Kidney (tissue), 13 donors: ENCODE measurements at regions not wholly inside any gene's neighbourhood (a gene's known extent, or its start where the extent isn't known, plus 50 kb on each side); places are given as distances from the start of the nearest gene placed in this dataset.

ENCODE experiments used
- DNase-seq, 5 donors: peaks; one replicate each; pipeline ENCODE4 v3.0.0-alpha.2; 2013 to 2020
- FAIRE-seq: peaks from 2 replicates; lab custom pipeline; 2012; peaks lifted over from hg19 to GRCh38; lab: Jason Lieb, UNC
- H3K27ac ChIP-seq, 2 donors: one replicate each; pipeline ENCODE4 v1.7.0; 2013; ENCODE audit warnings: low read depth in 2 of 2, low read length in 2 of 2, inconsistent platforms in 1 of 2
- H3K27me3 ChIP-seq: one replicate; pipeline ENCODE4 v1.7.1; 2013; ENCODE audit warnings: low read length, inconsistent platforms; ENCODE audit not compliant: control insufficient read depth, insufficient read depth
- H3K36me3 ChIP-seq, 3 donors: one replicate each; pipeline versions ENCODE4 v1.7.0 to v1.7.1; 2013; ENCODE audit warnings: low read length in 3 of 3, control low read depth in 1 of 3, inconsistent platforms in 1 of 3; ENCODE audit not compliant: insufficient read depth in 3 of 3, control insufficient read depth in 2 of 3
- H3K4me1 ChIP-seq, 3 donors: one replicate each; pipeline versions ENCODE4 v1.7.0 to v1.7.1; 2013; ENCODE audit warnings: low read length in 3 of 3, inconsistent platforms in 1 of 3, low read depth in 1 of 3; ENCODE audit not compliant: control insufficient read depth in 2 of 3, insufficient read depth in 2 of 3
- H3K4me3 ChIP-seq, 3 donors: one replicate each; pipeline versions ENCODE4 v1.7.0 to v1.8.1; 2013; ENCODE audit warnings: low read length in 3 of 3, control low read depth in 1 of 3, inconsistent platforms in 1 of 3
- H3K9ac ChIP-seq, 3 donors: one replicate each; pipeline versions ENCODE4 v1.7.0 to v1.7.1; 2013; ENCODE audit warnings: low read length in 3 of 3, control low read depth in 1 of 3, inconsistent platforms in 1 of 3
- H3K9me3 ChIP-seq, 3 donors: one replicate each; pipeline versions ENCODE4 v1.7.0 to v1.7.1; 2013; ENCODE audit warnings: low read length in 3 of 3, control low read depth in 1 of 3, inconsistent platforms in 1 of 3; ENCODE audit not compliant: control insufficient read depth in 2 of 3, insufficient read depth in 1 of 3
- intact Hi-C: fragments of 100-400 bp; cut with DNase I; formaldehyde crosslinking; loops from one replicate; pipeline ENCODE4 v1.11.1; 2022
- TF ChIP-seq, protein P1 (sequence below): IDR thresholded peaks from 3 replicates; pipeline ENCODE4 v1.5.1; 2012; ENCODE audit warnings: mild to moderate bottlenecking, moderate library complexity, borderline replicate concordance; ENCODE audit not compliant: insufficient read depth; ENCODE audit errors: extremely low read depth
- donor health status: control.
- donor health status: control.
- donor health status: control.
- donor health status: control.
- donor health status: control.
- donor health status: DM: yes; HTN: yes; CAD: no.
- donor health status: Normal renal cell carcinoma (clear cell type).

DNA sequence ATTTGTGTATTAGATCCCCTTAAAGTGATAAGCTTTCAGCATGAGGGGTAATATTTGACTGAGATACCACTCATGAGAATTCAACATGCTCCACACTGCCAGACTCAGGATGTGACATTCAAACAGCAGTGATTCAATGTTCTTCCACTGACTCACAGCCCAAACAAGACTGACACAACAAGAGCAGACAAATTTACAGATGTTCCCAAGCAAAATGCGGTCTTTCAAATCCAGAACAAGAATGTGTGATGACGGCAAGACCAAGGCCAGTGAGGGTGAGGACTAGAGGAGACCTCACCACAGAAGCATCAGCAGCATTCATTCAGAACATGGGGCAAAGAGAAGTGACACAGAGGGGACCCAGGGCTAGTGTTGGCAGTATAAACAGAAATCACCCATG lies 99.3 kb upstream of the GRIA3 start:
- no peak overlapping the region for H3K4me3 ChIP-seq
- no peak overlapping the region for H3K27ac ChIP-seq
- H3K27me3 ChIP-seq = no peaks in the 10 kb centered on the region
- H3K9ac ChIP-seq = no peak overlapping the region
- no peaks in the 10 kb centered on the region for H3K36me3 ChIP-seq
- no peaks in the 10 kb centered on the region for H3K9me3 ChIP-seq
- no peaks in the 10 kb centered on the region for H3K4me1 ChIP-seq
- TF ChIP-seq, protein P1, sequence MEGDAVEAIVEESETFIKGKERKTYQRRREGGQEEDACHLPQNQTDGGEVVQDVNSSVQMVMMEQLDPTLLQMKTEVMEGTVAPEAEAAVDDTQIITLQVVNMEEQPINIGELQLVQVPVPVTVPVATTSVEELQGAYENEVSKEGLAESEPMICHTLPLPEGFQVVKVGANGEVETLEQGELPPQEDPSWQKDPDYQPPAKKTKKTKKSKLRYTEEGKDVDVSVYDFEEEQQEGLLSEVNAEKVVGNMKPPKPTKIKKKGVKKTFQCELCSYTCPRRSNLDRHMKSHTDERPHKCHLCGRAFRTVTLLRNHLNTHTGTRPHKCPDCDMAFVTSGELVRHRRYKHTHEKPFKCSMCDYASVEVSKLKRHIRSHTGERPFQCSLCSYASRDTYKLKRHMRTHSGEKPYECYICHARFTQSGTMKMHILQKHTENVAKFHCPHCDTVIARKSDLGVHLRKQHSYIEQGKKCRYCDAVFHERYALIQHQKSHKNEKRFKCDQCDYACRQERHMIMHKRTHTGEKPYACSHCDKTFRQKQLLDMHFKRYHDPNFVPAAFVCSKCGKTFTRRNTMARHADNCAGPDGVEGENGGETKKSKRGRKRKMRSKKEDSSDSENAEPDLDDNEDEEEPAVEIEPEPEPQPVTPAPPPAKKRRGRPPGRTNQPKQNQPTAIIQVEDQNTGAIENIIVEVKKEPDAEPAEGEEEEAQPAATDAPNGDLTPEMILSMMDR = no peak
- intact Hi-C loops = no loop called here
- DNase-seq (no peak), FAIRE-seq (no peak)

DNA sequence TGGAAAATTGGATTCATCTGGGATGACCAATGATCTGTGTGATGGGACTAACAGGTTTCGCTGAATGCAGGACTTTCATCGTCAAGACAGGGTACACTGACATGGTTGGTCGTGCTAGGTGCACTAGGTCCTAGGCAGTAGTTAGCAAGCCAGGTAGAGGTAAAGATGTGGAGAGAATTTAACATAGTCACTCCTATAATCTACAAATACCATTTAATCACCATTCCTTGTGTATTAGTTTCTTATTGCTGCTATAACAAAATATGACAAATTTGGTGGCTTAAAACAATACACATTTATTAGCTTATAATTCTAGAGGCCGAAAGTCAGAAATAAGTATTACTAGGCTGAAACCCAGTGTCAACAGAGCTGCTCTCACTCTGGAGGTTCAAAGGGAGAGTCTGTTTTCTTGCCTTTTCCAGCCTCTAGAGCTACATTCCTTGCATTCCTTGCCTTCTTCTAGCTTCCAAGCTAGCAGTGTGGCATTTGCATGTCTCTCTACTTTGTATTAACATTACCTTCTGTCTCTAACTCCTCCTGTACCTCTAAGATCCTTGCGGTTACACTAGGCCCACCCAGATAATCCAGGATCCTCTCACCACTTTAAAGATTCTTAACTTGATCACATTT lies 98.7 kb upstream of the GRIA3 start:
- peak in 1 of 5 donors; percentile 1 for DNase-seq

DNA sequence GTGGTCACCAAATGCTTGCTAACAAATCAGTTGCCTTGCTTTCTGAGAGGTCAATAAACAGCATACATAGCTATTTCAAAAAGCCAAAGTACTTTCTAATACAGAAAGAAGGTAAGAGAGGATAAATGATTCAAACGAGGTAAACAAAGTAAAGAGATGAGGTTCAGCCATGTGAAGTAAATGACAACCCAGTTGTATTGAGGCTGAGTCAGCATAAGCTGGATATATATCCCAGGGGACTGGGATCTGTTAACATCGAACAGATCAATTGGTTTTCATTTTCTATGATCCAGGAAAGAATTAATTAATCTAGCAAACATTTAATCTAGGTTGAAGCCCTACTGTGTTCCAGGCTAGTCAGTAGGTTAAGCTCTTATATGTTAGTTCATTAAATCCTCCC lies 97.3 kb upstream of the GRIA3 start:
- H3K4me3 ChIP-seq = no peak overlapping the region
- no peak overlapping the region for H3K27ac ChIP-seq
- DNase-seq (no peak), FAIRE-seq (no peak)
- TF ChIP-seq, protein P1 = no peak
- intact Hi-C loops = no loop called here
- H3K36me3 ChIP-seq = no peaks in the 10 kb centered on the region
- no peaks in the 10 kb centered on the region for H3K4me1 ChIP-seq
- H3K9me3 ChIP-seq = no peaks in the 10 kb centered on the region
- no peak overlapping the region for H3K9ac ChIP-seq
- H3K27me3 ChIP-seq = no peaks in the 10 kb centered on the region

More for the DNA sequence above, 98.7 kb upstream of the GRIA3 start:
- H3K9ac ChIP-seq = no peak overlapping the region
- no peaks in the 10 kb centered on the region for H3K27me3 ChIP-seq
- no peak overlapping the region for H3K4me3 ChIP-seq
- TF ChIP-seq, protein P1 = no peak
- no peaks in the 10 kb centered on the region for H3K9me3 ChIP-seq
- intact Hi-C loops = no loop called here
- no peaks in the 10 kb centered on the region for H3K4me1 ChIP-seq
- no peaks in the 10 kb centered on the region for H3K36me3 ChIP-seq
- no peak for FAIRE-seq
- no peak overlapping the region for H3K27ac ChIP-seq

DNA sequence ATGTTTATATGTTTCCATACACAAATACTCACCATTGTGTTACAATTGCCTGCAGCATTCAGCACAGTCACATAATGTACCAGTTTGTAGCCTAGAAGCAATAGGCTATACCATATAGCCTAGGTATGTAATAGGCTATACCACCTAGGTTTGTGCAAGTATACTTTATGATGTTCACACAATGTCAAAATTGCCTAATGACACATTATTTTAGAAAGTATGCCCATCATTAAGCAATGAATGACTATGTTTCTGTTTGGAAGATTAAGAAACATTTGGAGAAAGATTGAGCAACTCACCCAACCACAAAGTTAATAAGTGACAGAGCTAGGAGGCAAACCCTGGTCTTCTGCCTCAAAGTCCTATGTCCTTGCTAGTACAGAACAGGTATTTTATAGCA lies 96.8 kb upstream of the GRIA3 start:
- intact Hi-C loops = no loop called here
- H3K27ac ChIP-seq = no peak overlapping the region
- no peaks in the 10 kb centered on the region for H3K36me3 ChIP-seq
- H3K9me3 ChIP-seq = no peaks in the 10 kb centered on the region
- H3K9ac ChIP-seq = no peak overlapping the region
- H3K4me3 ChIP-seq = no peak overlapping the region
- DNase-seq (peak in 2 of 5 donors; percentile 6 to 10), FAIRE-seq (peak; percentile 27)
- H3K27me3 ChIP-seq = no peaks in the 10 kb centered on the region
- H3K4me1 ChIP-seq = no peaks in the 10 kb centered on the region
- TF ChIP-seq, protein P1 = no peak
